Stimulated activated CD4-positive, alpha-beta T cell treated with anti-CD3 and anti-CD28 coated beads, Interleukin-1b, Interleukin-23, amount 100 ng/mL, for 24 hours (primary cell): ENCODE measurements at regions not wholly inside any gene's neighbourhood (a gene's known extent, or its start where the extent isn't known, plus 50 kb on each side); places are given as distances from the start of the nearest gene placed in this dataset.

Experiments used
- DNase-seq, 4 experiments: peaks; one replicate each; pipeline ENCODE4 v3.0.0-alpha.2; 2020; ENCODE audit warnings: low read depth in 4 of 4, low spot score in 1 of 4

- no peak for DNase-seq
Observed at GRCh38 chrX:103158317-103158621, 56.6 kb upstream of the BEX4 start.

GRCh38 chrX:103157496-103158316 is 57.2 kb upstream of the BEX4 start:
- DNase-seq: peak in 1 of 4 experiments; percentile 1

GRCh38 chrX:103155201-103155600 is 59.7 kb upstream of the BEX4 start:
- DNase-seq: no peak

GRCh38 chrX:103153661-103154060 is 60.7 kb upstream of the NXF3 start:
- DNase-seq: no peak

- no peak for DNase-seq
Observed at GRCh38 chrX:103151799-103152198, 58.9 kb upstream of the NXF3 start.

GRCh38 chrX:103149652-103150051 is 56.7 kb upstream of the NXF3 start:
- no peak for DNase-seq

GRCh38 chrX:103148075-103148474 is 55.1 kb upstream of the NXF3 start:
- DNase-seq: no peak
